HL-60 (cell line): ENCODE measurements at regions not wholly inside any gene's neighbourhood (a gene's known extent, or its start where the extent isn't known, plus 50 kb on each side); places are given as distances from the start of the nearest gene placed in this dataset.
"Not testable (repeated sequence)": the region's sequence is repeated elsewhere in the genome, so short reads cannot be mapped to it uniquely, and the experiment has no call there.

Experiments used
- GABPA ChIP-seq: IDR thresholded peaks from 2 replicates; pipeline ENCODE4 v1.6.1; 2012; ENCODE audit warnings: low read depth
- POLR2AphosphoS5 ChIP-seq: IDR thresholded peaks from 2 replicates; pipeline ENCODE4 v1.6.1; 2012; ENCODE audit warnings: low read depth
- SPI1 ChIP-seq: IDR thresholded peaks from 2 replicates; pipeline ENCODE4 v1.6.1; 2012; ENCODE audit warnings: low read depth, mild to moderate bottlenecking, borderline replicate concordance
- TF ChIP-seq, protein P1 (sequence below): IDR thresholded peaks from one replicate; pipeline ENCODE4 v1.5.1; 2011; ENCODE audit warnings: low read length, control low read depth, inconsistent platforms; ENCODE audit not compliant: insufficient read depth
- TF ChIP-seq, protein P2 (sequence below): IDR thresholded peaks from 2 replicates; pipeline ENCODE4 v1.6.1; 2012; ENCODE audit warnings: low read depth; ENCODE audit not compliant: insufficient replicate concordance

DNA sequence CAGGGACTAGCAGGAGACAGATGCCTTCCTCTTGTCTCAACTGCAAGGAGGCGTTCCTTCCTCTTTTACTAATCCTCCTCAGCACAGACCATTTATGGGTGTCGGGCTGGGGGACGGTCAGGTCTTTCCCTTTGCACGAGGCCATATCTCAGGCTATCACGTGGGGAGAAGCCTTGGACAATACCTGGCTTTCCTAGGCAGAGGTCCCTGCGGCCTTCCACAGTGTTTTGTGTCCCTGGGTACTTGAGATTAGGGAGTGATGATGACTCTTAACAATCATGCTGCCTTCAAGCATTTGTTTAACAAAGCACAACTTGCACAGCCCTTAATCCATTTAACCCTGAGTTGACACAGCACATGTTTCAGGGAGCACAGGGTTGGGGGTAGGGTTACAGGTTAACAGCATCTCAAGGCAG is 1238.6 kb downstream of the OLFM4 start:
- TF ChIP-seq, protein P1, sequence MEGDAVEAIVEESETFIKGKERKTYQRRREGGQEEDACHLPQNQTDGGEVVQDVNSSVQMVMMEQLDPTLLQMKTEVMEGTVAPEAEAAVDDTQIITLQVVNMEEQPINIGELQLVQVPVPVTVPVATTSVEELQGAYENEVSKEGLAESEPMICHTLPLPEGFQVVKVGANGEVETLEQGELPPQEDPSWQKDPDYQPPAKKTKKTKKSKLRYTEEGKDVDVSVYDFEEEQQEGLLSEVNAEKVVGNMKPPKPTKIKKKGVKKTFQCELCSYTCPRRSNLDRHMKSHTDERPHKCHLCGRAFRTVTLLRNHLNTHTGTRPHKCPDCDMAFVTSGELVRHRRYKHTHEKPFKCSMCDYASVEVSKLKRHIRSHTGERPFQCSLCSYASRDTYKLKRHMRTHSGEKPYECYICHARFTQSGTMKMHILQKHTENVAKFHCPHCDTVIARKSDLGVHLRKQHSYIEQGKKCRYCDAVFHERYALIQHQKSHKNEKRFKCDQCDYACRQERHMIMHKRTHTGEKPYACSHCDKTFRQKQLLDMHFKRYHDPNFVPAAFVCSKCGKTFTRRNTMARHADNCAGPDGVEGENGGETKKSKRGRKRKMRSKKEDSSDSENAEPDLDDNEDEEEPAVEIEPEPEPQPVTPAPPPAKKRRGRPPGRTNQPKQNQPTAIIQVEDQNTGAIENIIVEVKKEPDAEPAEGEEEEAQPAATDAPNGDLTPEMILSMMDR, result not testable (repeated sequence)
- not testable (repeated sequence) for TF ChIP-seq POLR2AphosphoS5, SPI1, GABPA
- TF ChIP-seq, protein P2, sequence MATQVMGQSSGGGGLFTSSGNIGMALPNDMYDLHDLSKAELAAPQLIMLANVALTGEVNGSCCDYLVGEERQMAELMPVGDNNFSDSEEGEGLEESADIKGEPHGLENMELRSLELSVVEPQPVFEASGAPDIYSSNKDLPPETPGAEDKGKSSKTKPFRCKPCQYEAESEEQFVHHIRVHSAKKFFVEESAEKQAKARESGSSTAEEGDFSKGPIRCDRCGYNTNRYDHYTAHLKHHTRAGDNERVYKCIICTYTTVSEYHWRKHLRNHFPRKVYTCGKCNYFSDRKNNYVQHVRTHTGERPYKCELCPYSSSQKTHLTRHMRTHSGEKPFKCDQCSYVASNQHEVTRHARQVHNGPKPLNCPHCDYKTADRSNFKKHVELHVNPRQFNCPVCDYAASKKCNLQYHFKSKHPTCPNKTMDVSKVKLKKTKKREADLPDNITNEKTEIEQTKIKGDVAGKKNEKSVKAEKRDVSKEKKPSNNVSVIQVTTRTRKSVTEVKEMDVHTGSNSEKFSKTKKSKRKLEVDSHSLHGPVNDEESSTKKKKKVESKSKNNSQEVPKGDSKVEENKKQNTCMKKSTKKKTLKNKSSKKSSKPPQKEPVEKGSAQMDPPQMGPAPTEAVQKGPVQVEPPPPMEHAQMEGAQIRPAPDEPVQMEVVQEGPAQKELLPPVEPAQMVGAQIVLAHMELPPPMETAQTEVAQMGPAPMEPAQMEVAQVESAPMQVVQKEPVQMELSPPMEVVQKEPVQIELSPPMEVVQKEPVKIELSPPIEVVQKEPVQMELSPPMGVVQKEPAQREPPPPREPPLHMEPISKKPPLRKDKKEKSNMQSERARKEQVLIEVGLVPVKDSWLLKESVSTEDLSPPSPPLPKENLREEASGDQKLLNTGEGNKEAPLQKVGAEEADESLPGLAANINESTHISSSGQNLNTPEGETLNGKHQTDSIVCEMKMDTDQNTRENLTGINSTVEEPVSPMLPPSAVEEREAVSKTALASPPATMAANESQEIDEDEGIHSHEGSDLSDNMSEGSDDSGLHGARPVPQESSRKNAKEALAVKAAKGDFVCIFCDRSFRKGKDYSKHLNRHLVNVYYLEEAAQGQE, result not testable (repeated sequence)
